NCI-H1694 treated with DMSO at 0.1 percent for 48 hours (cell line): ENCODE measurements at regions not wholly inside any gene's neighbourhood (a gene's known extent, or its start where the extent isn't known, plus 50 kb on each side); places are given as distances from the start of the nearest gene placed in this dataset.

Experiments
- DNase-seq: peaks from one replicate; lab custom pipeline; 2025; lab: John Stamatoyannopoulos, UW

- no peak for DNase-seq
These were observed 68.6 kb downstream of the ZNF621 start for GRCh38 chr3:40593351-40593750.

- no peak for DNase-seq
These were observed 72.7 kb downstream of the ZNF621 start for GRCh38 chr3:40597441-40597840.

DNA sequence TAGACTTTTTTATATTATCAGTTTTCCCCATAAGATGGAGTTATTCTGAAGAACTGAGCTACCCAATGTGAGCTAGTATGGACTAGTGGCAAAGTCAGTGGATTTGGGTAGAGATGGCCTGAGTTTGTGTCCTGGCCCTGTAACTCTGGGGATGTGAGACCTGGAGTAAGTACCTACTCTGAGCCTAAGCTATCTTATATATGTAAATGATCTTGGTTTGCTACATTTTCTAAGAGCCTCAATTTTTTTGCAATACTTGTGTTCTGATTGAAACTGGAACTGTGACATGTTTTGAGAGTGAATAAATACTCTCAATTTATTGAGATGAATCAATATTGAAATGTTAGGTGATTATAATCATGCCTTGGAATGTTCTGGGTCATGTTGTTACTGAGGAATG lies 73.6 kb downstream of the ZNF621 start:
- no peak for DNase-seq

DNA sequence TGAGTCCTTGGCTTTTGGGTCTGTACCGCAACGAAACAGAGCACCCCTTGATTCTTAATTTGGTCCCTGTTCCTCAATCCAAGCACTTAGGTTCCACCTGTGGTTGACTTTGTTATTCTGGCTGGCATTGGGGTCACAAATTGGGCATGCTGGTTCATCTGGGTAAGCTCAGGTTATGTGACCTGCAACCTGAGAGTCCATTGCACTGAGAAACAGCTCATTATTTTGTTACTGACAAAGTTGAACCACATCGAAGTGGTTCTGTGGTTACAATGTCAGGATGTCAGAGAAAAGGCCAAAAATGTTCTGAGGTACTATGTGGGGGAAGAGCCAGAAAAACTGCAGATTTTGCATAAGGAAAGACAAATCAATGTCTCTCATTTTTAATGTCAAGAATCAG lies 74.2 kb downstream of the ZNF621 start:
- DNase-seq = no peak

- DNase-seq = no peak
These were observed 78.1 kb downstream of the ZNF621 start for GRCh38 chr3:40602778-40603385.

- no peak for DNase-seq
These were observed 81.2 kb downstream of the ZNF621 start for GRCh38 chr3:40605960-40606359.

- no peak for DNase-seq
These were observed 83.3 kb downstream of the ZNF621 start for GRCh38 chr3:40608091-40608490.

DNA sequence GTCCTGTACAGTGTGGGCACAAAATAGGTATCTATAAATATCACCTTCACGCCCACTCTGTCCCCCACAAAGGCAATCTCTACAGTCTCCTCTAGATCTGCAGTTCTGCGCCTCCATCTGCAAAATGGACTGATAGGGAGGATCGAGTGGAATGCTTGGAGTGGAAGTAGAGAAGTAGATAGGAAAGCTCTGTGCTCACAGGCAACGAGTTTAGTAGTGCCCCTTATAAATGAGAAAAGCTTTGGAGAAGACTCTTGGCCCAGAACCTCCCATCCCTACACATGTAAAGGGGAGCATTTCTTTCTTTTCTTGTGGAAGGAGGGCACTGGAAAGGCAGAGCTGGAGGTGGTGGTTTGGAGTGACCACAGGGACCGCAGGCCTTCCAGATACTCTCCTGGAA lies 88.5 kb downstream of the ZNF621 start:
- no peak for DNase-seq

GRCh38 chr3:40615110-40615915 lies 90.6 kb downstream of the ZNF621 start:
- no peak for DNase-seq

GRCh38 chr3:40615918-40616819 lies 91.4 kb downstream of the ZNF621 start:
- DNase-seq = no peak

- DNase-seq = no peak
These were observed 92.3 kb downstream of the ZNF621 start for GRCh38 chr3:40617084-40617483.

DNA sequence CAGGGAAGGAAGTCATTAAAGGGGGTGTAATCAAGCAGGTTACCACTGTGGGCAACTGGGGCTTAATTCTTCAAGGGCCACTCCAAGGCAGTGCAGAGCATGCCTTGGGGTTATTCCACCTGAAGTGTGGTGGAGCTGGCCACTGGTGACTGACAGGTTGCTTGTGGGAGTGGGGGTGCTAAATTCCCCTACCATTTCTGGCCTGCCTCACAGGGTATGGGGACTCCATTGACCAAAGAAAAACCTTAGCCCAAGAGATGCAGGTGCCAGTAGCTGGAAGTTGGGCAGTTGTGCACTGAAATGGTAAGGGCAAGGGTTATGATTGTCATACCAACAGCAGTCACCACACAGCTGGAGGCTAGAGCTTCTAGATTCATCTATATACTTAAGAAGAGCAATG lies 93.4 kb downstream of the ZNF621 start:
- no peak for DNase-seq

- DNase-seq = no peak
These were observed 95.4 kb downstream of the ZNF621 start for GRCh38 chr3:40620151-40620550.

- no peak for DNase-seq
These were observed 96.5 kb downstream of the ZNF621 start for GRCh38 chr3:40621252-40621651.

DNA sequence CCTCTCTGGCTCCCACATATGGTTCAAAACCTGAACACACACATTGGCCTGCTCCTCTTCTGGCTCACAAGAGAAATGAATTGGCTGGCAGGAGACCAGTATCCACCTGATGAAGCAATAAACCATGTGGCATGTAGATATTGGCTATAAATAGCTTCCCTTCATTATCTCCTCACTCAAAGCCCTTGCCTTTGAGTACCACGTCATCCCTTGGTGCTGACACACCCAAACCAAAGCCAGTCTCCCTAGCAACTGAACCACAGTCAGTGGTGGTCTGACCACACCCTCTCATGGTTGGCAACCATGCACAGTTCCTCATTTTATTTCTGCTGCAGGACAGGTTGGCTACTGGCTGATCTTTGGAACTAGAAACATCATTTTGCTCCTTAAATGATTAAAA lies 98.8 kb downstream of the ZNF621 start:
- DNase-seq = peak; percentile 2

DNA sequence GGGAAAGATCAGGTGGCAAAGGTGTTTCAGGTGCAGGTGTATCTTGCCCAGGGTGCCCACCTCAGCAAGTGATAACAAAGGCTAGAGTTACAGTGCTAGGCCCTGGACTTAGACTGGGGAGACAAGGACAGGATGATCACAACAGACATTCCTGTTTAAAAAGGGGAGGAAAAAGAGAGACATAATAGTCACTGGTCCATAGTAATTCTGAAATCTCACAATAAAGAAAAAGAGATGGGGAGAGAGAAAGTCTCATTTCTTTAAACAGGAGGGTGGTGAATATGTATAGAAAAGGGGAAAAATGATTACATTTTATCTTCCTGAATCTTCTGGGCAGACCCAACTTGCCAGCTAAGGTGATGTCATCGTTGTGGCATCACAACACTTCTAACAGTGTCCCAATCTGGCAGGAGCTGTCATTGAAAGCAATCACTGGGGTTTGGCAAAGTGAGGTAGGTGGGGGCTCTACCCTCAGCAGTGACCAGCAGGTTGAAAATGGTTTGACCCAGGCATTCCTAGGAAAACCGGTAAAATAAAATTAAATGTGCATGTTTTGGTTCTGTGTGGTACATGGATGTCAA lies 99.5 kb downstream of the ZNF621 start:
- no peak for DNase-seq

DNA sequence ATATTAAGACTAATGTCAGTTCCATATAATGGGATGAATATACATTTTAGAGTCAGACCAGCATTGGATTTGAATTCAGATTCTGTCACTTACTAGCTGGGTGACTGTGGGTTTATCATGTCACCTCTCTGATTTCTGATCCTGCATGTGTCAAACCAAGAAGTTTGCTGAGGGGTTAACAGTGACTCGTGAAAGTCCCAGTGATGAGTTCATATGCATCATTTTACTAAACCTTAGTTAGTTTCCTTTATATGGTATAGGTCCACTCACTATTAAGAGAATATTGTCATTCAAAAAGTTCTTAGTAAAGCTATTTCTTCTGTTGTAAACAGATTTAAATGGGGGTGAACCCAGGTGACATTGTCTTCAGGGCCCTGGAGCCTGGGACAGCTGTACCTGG lies 102.3 kb downstream of the ZNF621 start:
- DNase-seq = no peak

DNA sequence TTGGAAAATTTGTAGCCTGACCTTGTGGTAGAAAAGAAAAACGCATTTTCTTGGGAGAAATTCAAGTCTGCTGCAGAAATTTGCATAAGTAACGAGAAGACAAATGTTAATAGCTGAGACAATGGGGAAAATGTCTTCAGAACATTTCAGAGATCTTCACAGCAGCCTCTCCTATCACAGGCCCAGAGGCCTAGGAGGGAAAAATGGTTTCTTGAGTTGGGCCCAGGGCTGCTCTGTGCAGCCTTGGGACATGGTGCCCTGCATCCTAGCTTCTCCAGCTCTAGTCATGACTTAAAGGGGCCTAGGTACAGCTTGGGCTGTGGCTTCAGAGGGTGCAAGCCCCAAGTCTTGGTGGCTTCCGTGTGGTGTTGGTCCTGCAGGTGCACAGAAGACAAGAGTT lies 104.2 kb downstream of the ZNF621 start:
- DNase-seq = no peak

- no peak for DNase-seq
These were observed 106.7 kb downstream of the ZNF621 start for GRCh38 chr3:40631341-40631995.

DNA sequence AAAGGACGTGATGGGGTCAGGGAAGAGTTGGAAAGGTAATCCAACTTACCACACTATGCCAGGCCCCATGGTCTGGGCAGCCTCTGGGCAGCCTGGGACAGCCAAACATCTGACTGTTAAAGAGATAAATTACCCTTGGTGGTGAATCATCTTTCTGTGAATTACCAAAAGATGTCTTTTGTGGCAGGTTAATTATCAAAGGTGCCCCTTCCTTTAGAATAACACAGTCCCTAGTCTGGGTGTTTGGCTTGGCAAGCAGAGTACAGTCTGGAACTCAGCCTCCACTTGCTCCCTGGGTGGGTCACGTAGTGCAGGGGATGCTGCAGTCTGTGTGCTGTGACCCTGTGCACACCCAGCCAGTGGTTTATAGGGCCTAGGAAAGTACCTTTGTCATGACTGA lies 113.1 kb downstream of the ZNF621 start:
- DNase-seq = no peak

GRCh38 chr3:40639006-40639405 lies 114.2 kb downstream of the ZNF621 start:
- DNase-seq = no peak

DNA sequence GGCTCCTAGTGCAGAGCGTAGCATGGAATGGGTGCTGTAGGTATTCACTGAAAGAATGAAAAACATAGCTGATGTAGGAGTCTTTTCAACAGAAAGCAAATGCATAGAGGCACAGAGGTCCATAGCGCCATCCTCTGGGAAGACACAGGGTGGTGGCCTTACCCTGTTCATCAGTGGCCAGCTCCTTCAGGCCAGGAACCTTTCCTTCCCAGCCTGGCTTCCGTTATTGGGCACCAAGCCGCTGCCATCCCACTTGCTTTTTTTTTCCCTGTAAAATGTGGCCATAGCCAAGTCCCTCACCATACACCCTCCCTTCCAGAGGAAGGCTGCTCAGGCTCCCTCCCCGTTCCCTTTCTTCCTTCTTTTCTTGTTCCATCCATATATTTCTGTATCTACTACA lies 118.1 kb downstream of the ZNF621 start:
- no peak for DNase-seq
